Ascending aorta (tissue), 2 donors: ENCODE measurements at regions not wholly inside any gene's neighbourhood (a gene's known extent, or its start where the extent isn't known, plus 50 kb on each side); places are given as distances from the start of the nearest gene placed in this dataset.

ENCODE experiments used
- DNase-seq, 2 donors: peaks; one replicate each; pipeline ENCODE4 v3.0.0-alpha.2; 2019; ENCODE audit warnings: low spot score in 2 of 2
- H3K27ac ChIP-seq, 2 donors: fragments of 200-600 bp; sonication (generic); one replicate each; pipeline ENCODE4 v1.5.1; 2016 to 2017; ENCODE audit warnings: mild to moderate bottlenecking in 1 of 2
- H3K27me3 ChIP-seq: fragments of 200-600 bp; sonication (generic); one replicate; pipeline ENCODE4 v1.5.1; 2017
- H3K36me3 ChIP-seq, 2 donors: fragments of 200-600 bp; sonication (generic); one replicate each; pipeline ENCODE4 v1.5.1; 2016
- H3K4me1 ChIP-seq, 2 donors: fragments of 200-600 bp; sonication (generic); one replicate each; pipeline ENCODE4 v1.5.1; 2016 to 2017; ENCODE audit warnings: mild to moderate bottlenecking in 1 of 2
- H3K4me3 ChIP-seq, 2 donors: fragments of 200-600 bp; sonication (generic); one replicate each; pipeline ENCODE4 v1.5.1; 2016 to 2017; ENCODE audit warnings: mild to moderate bottlenecking in 1 of 2
- H3K9me3 ChIP-seq, 2 donors: fragments of 200-600 bp; sonication (generic); one replicate each; pipeline ENCODE4 v1.5.1; 2016
- intact Hi-C: fragments of 100-400 bp; cut with DNase I; formaldehyde crosslinking; loops from one replicate; pipeline ENCODE4 v1.15.1; 2023
- TF ChIP-seq, protein P1 (sequence below), 3 experiments: fragments of 200-600 bp in 2 of 3; fragments of 450-650 bp in 1 of 3; sonication (generic) in 2 of 3; IDR thresholded peaks; one replicate each; pipeline ENCODE4 v1.5.1; 2016 to 2019; ENCODE audit warnings: antibody characterized with exemption in 3 of 3, mild to moderate bottlenecking in 1 of 3, moderate library complexity in 1 of 3

DNA sequence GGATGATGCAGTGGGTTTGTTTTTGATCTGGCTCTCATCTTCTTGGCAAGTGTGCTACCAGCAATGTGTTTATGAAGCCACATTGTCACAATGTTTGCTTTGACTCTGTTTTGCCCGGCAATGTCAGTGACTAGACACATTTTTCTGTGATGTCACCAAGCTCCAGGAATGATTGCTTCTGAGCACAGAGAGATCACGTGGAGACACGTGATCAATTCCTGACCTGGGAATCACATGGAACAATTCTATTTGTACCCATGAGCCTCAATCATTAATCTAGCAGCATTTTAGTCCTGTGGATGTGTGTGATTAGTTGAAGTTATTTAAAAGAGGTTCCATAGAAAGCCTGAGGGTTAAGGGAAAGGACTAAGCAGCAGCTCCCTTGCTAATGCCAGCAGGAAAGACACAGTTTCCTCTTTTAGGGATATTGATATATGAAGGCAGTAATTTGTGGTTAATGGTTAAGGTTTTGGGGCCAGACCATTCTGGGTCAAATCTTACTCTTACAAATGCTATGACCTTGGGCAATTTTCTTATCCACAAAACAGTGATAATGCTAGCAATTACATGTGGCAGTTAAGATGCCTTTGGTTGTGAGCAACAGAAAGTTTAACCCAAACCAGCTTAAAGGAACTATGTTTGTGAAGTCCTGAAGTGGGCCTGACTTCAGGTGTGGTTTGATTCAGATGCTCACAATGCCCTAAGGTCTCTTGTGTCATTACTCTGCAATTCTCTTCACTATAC is 59.0 kb downstream of the FASLG start:
- Histone ChIP-seq H3K4me1 (no peaks in the 10 kb centered on the region), H3K36me3 (no peaks in the 10 kb centered on the region), H3K9me3 (no peaks in the 10 kb centered on the region), H3K27ac (no peak overlapping the region), H3K4me3 (no peak overlapping the region), H3K27me3 (no peaks in the 10 kb centered on the region)
- intact Hi-C loops = no loop called here
- no peak for DNase-seq
- TF ChIP-seq, protein P1, sequence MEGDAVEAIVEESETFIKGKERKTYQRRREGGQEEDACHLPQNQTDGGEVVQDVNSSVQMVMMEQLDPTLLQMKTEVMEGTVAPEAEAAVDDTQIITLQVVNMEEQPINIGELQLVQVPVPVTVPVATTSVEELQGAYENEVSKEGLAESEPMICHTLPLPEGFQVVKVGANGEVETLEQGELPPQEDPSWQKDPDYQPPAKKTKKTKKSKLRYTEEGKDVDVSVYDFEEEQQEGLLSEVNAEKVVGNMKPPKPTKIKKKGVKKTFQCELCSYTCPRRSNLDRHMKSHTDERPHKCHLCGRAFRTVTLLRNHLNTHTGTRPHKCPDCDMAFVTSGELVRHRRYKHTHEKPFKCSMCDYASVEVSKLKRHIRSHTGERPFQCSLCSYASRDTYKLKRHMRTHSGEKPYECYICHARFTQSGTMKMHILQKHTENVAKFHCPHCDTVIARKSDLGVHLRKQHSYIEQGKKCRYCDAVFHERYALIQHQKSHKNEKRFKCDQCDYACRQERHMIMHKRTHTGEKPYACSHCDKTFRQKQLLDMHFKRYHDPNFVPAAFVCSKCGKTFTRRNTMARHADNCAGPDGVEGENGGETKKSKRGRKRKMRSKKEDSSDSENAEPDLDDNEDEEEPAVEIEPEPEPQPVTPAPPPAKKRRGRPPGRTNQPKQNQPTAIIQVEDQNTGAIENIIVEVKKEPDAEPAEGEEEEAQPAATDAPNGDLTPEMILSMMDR (IDR thresholded peaks at IDR 0.05) = no peak

DNA sequence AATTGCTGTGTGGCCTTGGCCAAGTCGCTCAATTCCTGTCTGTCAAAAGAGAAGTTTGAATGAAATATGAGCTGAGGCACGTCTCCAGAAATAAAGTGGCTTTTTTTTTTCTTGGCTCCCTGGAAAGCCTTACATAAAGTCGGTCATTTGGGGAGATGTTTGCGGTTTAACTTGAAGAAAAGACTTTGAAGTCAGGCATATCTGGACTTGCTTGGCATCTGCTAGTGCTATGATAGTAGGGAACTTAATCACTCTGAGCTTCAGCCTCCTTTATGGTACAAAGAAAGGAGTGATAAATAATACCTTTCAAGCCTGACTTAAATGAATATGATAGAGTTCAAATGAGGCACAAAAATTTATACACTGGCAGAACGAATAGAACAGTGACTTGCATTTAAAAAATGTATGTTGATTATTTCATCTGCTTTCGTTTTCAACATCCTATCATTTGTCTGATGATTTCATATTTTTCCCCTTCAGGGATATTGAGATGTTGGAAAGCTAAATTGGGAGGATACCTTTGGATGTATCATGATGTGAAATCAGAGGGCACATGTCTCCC is 60.2 kb downstream of the FASLG start:
- Histone ChIP-seq H3K4me3 (no peak overlapping the region), H3K27me3 (no peaks in the 10 kb centered on the region), H3K9me3 (no peaks in the 10 kb centered on the region), H3K4me1 (no peaks in the 10 kb centered on the region), H3K27ac (no peak overlapping the region), H3K36me3 (no peaks in the 10 kb centered on the region)
- DNase-seq = no peak
- TF ChIP-seq, protein P1 (IDR thresholded peaks at IDR 0.05) = no peak
- intact Hi-C loops = no loop called here

DNA sequence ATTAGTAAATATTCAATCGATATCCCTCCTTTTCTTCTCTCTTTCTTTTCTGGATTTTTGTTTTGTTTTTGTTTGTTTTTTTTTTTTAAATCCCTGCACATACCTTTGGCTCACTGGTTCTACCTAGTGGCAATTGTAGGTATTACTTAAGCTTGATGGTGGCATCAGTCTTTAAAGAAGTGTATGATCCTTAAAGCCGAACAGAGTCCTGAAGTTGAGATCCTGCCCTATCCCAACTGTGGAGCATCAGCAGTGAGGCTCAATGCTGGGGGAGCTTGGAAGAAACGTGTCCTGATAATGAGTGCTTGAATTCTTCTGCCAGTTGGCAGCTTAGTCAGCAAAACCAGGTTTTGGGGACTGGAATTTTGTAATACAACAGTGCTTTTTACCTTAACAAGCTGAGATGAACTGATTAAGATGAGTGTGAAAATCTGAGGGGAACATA is 60.8 kb downstream of the FASLG start:
- intact Hi-C loops = no loop called here

DNA sequence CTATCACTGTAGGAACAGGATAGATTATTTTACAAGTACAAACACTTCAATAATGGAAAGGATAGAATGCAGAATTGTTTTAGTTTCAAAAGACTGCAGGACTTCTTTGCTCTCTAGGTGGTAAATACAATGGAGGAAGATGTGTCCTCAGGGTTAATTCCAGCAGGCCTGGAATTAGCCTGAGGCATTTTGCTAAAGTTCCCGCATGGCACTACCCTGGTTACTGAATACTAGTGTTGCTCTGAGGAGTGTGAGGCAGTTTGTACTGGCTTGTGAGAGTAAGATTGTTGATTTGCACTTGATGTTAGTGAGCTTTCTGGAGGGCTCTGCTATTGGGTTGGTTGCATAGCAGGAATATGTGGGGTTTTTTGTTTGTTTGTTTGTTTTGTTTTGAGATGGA is 61.4 kb downstream of the FASLG start:
- H3K4me3 ChIP-seq = no peak overlapping the region
- no peak overlapping the region for H3K27ac ChIP-seq
- DNase-seq = no peak
- TF ChIP-seq, protein P1 (IDR thresholded peaks at IDR 0.05) = no peak
- intact Hi-C loops = no loop called here
- H3K27me3 ChIP-seq = no peaks in the 10 kb centered on the region
- no peaks in the 10 kb centered on the region for H3K4me1 ChIP-seq
- no peaks in the 10 kb centered on the region for H3K9me3 ChIP-seq
- H3K36me3 ChIP-seq = no peaks in the 10 kb centered on the region

More for the DNA sequence above, 60.8 kb downstream of the FASLG start:
- TF ChIP-seq, protein P1 (IDR thresholded peaks at IDR 0.05) = peak in 1 of 3 experiments; percentile 51
- Histone ChIP-seq H3K4me1 (no peaks in the 10 kb centered on the region), H3K27me3 (no peaks in the 10 kb centered on the region), H3K36me3 (no peaks in the 10 kb centered on the region), H3K27ac (no peak overlapping the region), H3K9me3 (no peaks in the 10 kb centered on the region), H3K4me3 (no peak overlapping the region)
- DNase-seq = no peak

DNA sequence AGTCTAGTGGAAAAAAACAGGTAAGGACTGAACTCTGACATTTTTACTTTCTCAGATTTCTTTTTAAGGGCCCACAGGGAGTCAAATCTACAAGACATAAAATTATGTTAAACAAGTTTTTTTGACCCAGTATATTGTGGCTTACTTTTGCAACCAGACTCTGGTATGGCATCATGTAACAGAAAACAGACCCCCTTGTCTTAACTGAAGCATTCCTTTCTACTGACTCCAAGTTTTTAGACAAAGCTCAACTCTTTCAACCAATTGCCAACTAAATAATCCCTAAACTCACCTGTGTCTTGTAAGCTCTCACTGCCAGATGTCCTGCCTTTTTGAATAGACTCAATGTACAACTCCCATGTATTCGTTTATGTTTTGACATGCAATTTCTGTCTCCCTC is 64.3 kb downstream of the FASLG start:
- Histone ChIP-seq H3K9me3 (no peaks in the 10 kb centered on the region), H3K27ac (no peak overlapping the region), H3K27me3 (no peaks in the 10 kb centered on the region), H3K4me1 (no peaks in the 10 kb centered on the region), H3K4me3 (no peak overlapping the region), H3K36me3 (no peaks in the 10 kb centered on the region)
- intact Hi-C loops = no loop called here
- no peak for DNase-seq
- TF ChIP-seq, protein P1 (IDR thresholded peaks at IDR 0.05) = no peak
